ENCODE measurements at regions not wholly inside any gene's neighbourhood (a gene's known extent, or its start where the extent isn't known, plus 50 kb on each side); places are given as distances from the start of the nearest gene placed in this dataset.

GRCh38 chr7:136036336-136036735 lies 59.2 kb upstream of the MTPN start:
- TF ChIP-seq EP300 (IDR thresholded peaks at IDR 0.05) (no peak), CTCF (IDR thresholded peaks at IDR 0.05) (no peak)
- peaks cover 0 to 7% (median 2%) of the 10 kb centered on the region in 4 donors for H3K4me1 ChIP-seq

GRCh38 chr7:136034132-136034531 lies 57.0 kb upstream of the MTPN start:
- no peak overlapping the region for H3K4me3 ChIP-seq
- 72 to 83% methylated on average over 3 of the region's 3 CpGs for WGBS, 2 donors
- H3K27me3 ChIP-seq, result no peaks in the 10 kb centered on the region
- ATAC-seq (ENCODE audit: low FRiP score in 2 of 2), result no peak
- H3K4me1 ChIP-seq, result no peaks in the 10 kb centered on the region
- H3K36me3 ChIP-seq, result no peaks in the 10 kb centered on the region
- no peak overlapping the region for H3K27ac ChIP-seq
- DNase-seq, result no peak
- TF ChIP-seq EP300 (IDR thresholded peaks at IDR 0.05) (no peak), POLR2A (IDR thresholded peaks at IDR 0.05) (no peak), CTCF (IDR thresholded peaks at IDR 0.05) (no peak), POLR2AphosphoS5 (IDR thresholded peaks at IDR 0.05) (no peak)
- no peaks in the 10 kb centered on the region for H3K9me3 ChIP-seq

More at GRCh38 chr7:136036336-136036735, 59.2 kb upstream of the MTPN start:
- no peaks in the 10 kb centered on the region for H3K36me3 ChIP-seq
- H3K4me3 ChIP-seq, result no peak overlapping the region
- no peaks in the 10 kb centered on the region for H3K9me3 ChIP-seq
- DNase-seq (no peak), ATAC-seq (ENCODE audit: low FRiP score in 2 of 2) (no peak)
- WGBS, 2 donors, result 63 to 64% methylated on average over 3 of the region's 3 CpGs
- H3K27ac ChIP-seq, result no peak overlapping the region
- no peaks in the 10 kb centered on the region for H3K27me3 ChIP-seq

GRCh38 chr7:136033413-136034031 lies 56.4 kb upstream of the MTPN start:
- 71% methylated on average over 6 of the region's 6 CpGs for WGBS, 2 donors
- Histone ChIP-seq H3K9me3 (no peaks in the 10 kb centered on the region), H3K4me3 (no peak overlapping the region), H3K27me3 (no peaks in the 10 kb centered on the region), H3K4me1 (no peaks in the 10 kb centered on the region), H3K36me3 (no peaks in the 10 kb centered on the region), H3K27ac (no peak overlapping the region)
- DNase-seq (no peak), ATAC-seq (ENCODE audit: low FRiP score in 2 of 2) (no peak)
- TF ChIP-seq EP300 (IDR thresholded peaks at IDR 0.05) (no peak), POLR2A (IDR thresholded peaks at IDR 0.05) (no peak), CTCF (IDR thresholded peaks at IDR 0.05) (no peak), POLR2AphosphoS5 (IDR thresholded peaks at IDR 0.05) (no peak)

GRCh38 chr7:136030867-136031318 lies 53.7 kb upstream of the MTPN start:
- no peaks in the 10 kb centered on the region for H3K9me3 ChIP-seq
- H3K36me3 ChIP-seq, result no peaks in the 10 kb centered on the region
- no peak for DNase-seq
- H3K4me3 ChIP-seq, result no peak overlapping the region
- H3K4me1 ChIP-seq, result no peaks in the 10 kb centered on the region
- no peak overlapping the region for H3K27ac ChIP-seq
- no peak for ATAC-seq (ENCODE audit: low FRiP score in 2 of 2)
- TF ChIP-seq EP300 (IDR thresholded peaks at IDR 0.05) (no peak), POLR2A (IDR thresholded peaks at IDR 0.05) (no peak), POLR2AphosphoS5 (IDR thresholded peaks at IDR 0.05) (no peak), CTCF (IDR thresholded peaks at IDR 0.05) (no peak)
- WGBS, 2 donors, result 71 to 79% methylated on average over 4 of the region's 4 CpGs
- no peaks in the 10 kb centered on the region for H3K27me3 ChIP-seq

GRCh38 chr7:136030330-136030729 lies 53.2 kb upstream of the MTPN start:
- H3K9me3 ChIP-seq, result no peaks in the 10 kb centered on the region
- TF ChIP-seq POLR2AphosphoS5 (IDR thresholded peaks at IDR 0.05), result no peak
- no peak for TF ChIP-seq POLR2A (IDR thresholded peaks at IDR 0.05)
- TF ChIP-seq EP300 (IDR thresholded peaks at IDR 0.05), result no peak
- TF ChIP-seq CTCF (IDR thresholded peaks at IDR 0.05), result no peak
- DNase-seq, result no peak
- H3K27me3 ChIP-seq, result no peaks in the 10 kb centered on the region
- no peaks in the 10 kb centered on the region for H3K36me3 ChIP-seq
- ATAC-seq (ENCODE audit: low FRiP score in 2 of 2), result no peak
- WGBS, 2 donors, result 87 to 96% methylated on average over 2 of the region's 2 CpGs
- no peak overlapping the region for H3K4me3 ChIP-seq
- no peaks in the 10 kb centered on the region for H3K4me1 ChIP-seq
- H3K27ac ChIP-seq, result no peak overlapping the region

All from upper lobe of left lung (tissue), 6 donors.